ENCODE measurements at regions not wholly inside any gene's neighbourhood (a gene's known extent, or its start where the extent isn't known, plus 50 kb on each side); places are given as distances from the start of the nearest gene placed in this dataset.

GRCh38 chr9:105064248-105065097, 136.5 kb upstream of the ABCA1 start:
- peak; percentile 89 for DNase-seq (ENCODE audit: low read depth)

GRCh38 chr9:105065098-105066088, 137.4 kb upstream of the ABCA1 start:
- DNase-seq (ENCODE audit: low read depth) = no peak

DNA sequence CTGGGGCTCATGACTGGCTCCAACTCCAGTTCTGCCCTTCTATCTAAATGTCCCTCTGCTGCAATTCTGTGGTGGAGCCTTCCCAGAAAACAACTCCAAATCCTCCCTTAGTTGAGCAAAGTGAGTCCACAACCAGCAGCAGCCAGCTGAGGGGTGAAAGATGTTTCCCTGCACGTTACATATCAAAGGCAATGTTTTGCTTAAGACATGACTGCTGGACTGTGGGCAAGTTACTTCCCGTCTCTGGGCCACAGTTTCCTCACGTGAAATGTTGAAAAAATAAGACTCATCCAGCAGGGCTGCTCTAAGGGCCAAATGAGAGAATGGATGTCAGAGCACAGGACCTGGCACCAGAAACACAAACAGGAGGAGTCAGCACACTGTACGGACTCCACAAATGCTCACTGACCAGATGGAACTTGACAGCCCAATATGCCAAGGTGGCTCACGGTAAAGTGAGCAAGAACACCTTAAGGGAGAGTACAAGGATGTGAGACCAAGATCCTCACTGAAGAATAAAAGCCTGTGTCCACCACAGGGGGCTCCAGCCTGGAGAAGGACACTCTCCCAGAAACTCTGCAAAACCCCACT, 138.4 kb upstream of the ABCA1 start:
- DNase-seq (ENCODE audit: low read depth) = no peak

- peak; percentile 92 for DNase-seq (ENCODE audit: low read depth)
Observed at GRCh38 chr9:105067895-105068580, 140.1 kb upstream of the ABCA1 start.

DNA sequence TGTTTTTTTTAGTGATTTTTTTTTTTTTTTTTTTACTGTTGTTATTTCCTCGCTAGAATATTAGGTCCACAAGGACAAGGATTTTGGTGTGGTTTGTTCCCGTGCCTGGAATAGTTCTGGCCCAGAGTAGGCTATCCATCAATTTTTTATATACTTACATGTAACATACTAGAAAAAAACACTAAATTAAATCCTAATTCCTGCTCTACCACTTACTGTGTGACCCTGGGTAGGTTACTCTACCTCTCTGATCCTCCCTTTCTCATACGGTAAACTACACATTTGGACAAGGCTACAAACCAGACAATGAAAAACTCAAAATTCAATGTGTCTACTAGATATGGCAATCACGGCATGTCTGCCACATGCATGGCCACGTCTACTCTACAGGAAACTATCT, 141.3 kb upstream of the ABCA1 start:
- DNase-seq (ENCODE audit: low read depth) = no peak

GRCh38 chr9:105069696-105070095, 141.7 kb upstream of the ABCA1 start:
- DNase-seq (ENCODE audit: low read depth) = no peak

- no peak for DNase-seq (ENCODE audit: low read depth)
Observed at GRCh38 chr9:105070176-105070575, 142.2 kb upstream of the ABCA1 start.

- DNase-seq (ENCODE audit: low read depth) = no peak
Observed at GRCh38 chr9:105072476-105072875, 144.5 kb upstream of the ABCA1 start.

- no peak for DNase-seq (ENCODE audit: low read depth)
Observed at GRCh38 chr9:105073147-105073546, 145.2 kb upstream of the ABCA1 start.

GRCh38 chr9:105074491-105074890, 146.5 kb upstream of the ABCA1 start:
- no peak for DNase-seq (ENCODE audit: low read depth)

DNA sequence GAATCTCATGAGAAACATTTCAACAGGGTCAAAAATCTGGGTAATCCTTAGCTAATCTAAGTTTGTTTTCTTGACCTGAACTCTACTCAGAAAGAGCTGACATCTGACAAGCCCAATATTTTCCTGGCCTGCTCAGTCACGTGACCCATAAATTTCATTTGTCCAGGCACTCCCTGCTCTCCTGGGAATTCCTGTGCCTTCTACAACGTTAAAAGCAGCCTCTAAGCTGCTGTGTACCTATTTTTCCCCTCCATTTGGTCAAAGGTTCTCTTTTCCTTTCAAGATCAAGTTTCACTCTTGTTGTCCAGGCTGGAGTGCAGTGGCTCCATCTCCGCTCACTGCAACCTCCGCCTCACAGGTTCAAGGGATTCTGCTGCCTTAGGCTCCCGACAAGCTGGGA, 148.8 kb upstream of the ABCA1 start:
- DNase-seq (ENCODE audit: low read depth) = no peak

DNA sequence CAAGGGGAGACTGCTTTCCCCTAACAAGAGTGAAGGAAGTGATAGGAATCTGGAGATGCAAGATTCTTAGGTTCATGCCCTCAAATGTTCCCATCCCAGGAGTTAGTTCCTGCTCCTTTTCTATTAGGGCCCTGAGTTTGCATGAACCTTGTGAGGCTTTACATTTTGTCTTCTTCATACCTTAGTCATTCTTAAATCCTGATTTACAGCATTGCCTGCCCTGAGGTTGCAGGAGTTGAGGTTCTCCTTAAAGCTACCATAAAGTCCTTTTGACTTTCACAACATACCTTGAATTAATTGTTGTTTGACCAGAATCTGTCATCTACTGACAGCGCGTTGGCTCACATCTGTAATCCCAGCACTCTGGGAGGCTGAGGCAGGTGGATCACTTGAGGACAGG, 151.5 kb upstream of the ABCA1 start:
- no peak for DNase-seq (ENCODE audit: low read depth)

- no peak for DNase-seq (ENCODE audit: low read depth)
Observed at GRCh38 chr9:105082843-105083242, 154.9 kb upstream of the ABCA1 start.

- no peak for DNase-seq (ENCODE audit: low read depth)
Observed at GRCh38 chr9:105083256-105083655, 155.3 kb upstream of the ABCA1 start.

DNA sequence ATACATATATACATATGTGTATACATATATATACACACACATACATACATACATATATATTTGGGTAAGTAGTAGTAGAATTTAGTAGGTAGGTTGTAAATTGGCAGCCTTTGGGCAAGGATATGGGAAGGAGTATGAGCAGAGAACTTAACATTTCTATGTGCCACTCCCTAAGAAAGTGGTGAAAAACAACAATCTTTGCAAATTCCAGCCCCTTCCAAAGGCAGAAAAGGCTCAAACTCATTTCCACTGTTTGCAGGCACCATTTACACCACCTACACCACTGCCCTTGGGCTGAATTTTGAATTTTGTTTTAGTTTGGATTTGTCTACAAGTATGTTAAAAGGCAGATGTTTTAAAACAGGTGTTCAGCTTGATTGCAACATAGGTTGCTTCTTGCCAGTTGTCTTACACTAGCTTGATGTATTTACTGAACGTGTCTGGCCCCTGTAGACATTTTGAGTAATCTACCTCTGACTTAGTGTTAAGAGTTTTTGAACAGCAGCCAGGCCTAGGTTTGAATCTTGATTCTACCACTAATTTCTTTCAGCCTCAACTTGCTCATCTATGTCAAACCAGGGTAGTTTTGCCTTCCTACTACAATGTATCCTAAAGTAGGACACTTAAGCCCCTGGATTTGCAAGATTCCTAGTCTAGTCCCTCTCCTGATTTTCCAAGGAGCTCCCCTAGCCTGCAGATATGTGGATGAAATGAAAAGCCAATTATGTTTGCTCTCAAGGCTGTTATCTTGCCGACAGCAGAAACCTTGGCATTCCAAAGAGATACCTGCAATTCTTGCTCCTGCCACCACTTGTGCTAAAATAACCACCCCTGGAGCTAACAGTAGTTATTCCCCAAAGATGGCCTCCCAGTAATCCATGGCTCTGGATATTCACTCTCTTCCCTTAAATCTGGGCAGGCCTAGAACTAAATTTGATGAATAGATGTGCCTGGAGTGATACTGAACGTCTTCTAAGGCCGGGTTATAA, 156.2 kb upstream of the SLC44A1 start:
- DNase-seq (ENCODE audit: low read depth) = no peak

- no peak for DNase-seq (ENCODE audit: low read depth)
Observed at GRCh38 chr9:105089874-105090273, 154.6 kb upstream of the SLC44A1 start.

GRCh38 chr9:105091004-105091640, 153.3 kb upstream of the SLC44A1 start:
- no peak for DNase-seq (ENCODE audit: low read depth)

GRCh38 chr9:105093685-105094084, 150.8 kb upstream of the SLC44A1 start:
- no peak for DNase-seq (ENCODE audit: low read depth)

- DNase-seq (ENCODE audit: low read depth) = no peak
Observed at GRCh38 chr9:105098370-105098769, 146.1 kb upstream of the SLC44A1 start.

- DNase-seq (ENCODE audit: low read depth) = no peak
Observed at GRCh38 chr9:105103776-105104175, 140.7 kb upstream of the SLC44A1 start.
